CD4-positive, alpha-beta T cell treated with Interleukin-6 for 4 hours (primary cell): ENCODE measurements at regions not wholly inside any gene's neighbourhood (a gene's known extent, or its start where the extent isn't known, plus 50 kb on each side); places are given as distances from the start of the nearest gene placed in this dataset.
"Not testable (repeated sequence)": the region's sequence is repeated elsewhere in the genome, so short reads cannot be mapped to it uniquely, and the experiment has no call there.

Experiments used
- DNase-seq: peaks from one replicate; pipeline ENCODE4 v3.0.0-alpha.2; 2020; ENCODE audit warnings: mixed read lengths

- no peak for DNase-seq
Observed at GRCh38 chr21:27584256-27584655, 617.4 kb upstream of the ADAMTS5 start.

GRCh38 chr21:27582948-27583430 is 616.1 kb upstream of the ADAMTS5 start:
- DNase-seq = no peak

GRCh38 chr21:27582246-27582947 is 615.5 kb upstream of the ADAMTS5 start:
- no peak for DNase-seq

- no peak for DNase-seq
Observed at GRCh38 chr21:27581168-27581567, 614.3 kb upstream of the ADAMTS5 start.

DNA sequence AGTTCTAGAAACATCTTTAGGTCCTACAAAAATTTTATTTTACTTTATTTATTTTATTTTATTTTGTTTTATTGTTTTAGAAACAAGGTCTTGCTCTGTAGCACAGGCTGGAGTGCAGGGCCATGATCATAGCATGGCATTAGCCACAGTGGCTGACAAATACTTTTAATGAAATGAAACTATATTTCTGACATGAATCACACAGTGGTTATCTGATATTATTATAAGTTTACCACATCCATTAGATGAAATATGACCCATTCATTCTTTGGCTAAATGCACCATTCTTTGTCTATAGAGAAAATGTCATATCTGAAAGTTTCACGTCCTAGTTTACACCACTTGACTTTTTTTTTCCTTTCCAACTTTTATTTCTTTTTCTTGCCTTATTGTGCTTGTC is 613.4 kb upstream of the ADAMTS5 start:
- DNase-seq = no peak

GRCh38 chr21:27578741-27579265 is 611.9 kb upstream of the ADAMTS5 start:
- no peak for DNase-seq

DNA sequence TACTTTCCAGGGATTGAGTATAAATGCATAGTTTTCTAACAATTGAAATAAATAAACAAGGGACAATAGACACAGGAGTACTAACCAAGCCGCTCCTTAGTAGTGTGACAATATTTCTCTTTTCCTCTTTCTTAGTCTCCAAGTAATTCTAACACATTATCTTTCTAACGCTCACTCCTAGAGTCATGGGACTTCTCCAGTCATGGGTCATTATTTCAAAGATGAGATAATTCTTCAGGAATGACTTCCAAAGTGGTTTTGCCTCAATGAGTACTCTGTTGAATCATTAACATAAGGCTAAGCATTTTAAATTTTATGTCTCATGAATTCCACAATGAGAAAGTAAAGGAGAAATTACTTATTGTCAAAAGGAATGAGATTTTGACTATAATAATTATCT is 605.8 kb upstream of the ADAMTS5 start:
- DNase-seq = no peak

DNA sequence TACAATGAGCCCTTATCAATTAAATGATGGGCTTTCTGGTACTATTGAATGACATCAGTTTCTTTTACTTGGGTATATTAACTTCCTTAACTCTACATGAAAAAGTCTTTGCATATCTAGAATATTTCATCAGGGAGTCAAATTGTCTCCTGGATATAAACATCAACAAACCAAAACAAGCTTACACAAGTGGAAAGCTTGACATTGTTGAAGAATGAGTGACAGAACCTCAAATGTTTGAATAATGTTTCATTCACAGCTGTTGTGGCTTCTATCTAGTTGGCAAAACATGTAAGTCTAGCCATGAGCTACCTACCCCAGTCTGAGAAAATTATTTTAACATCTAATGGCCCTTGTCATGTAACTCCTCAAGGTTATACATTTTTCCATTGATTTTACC is 604.8 kb upstream of the ADAMTS5 start:
- no peak for DNase-seq

- DNase-seq = no peak
Observed at GRCh38 chr21:27570306-27570868, 603.5 kb upstream of the ADAMTS5 start.

DNA sequence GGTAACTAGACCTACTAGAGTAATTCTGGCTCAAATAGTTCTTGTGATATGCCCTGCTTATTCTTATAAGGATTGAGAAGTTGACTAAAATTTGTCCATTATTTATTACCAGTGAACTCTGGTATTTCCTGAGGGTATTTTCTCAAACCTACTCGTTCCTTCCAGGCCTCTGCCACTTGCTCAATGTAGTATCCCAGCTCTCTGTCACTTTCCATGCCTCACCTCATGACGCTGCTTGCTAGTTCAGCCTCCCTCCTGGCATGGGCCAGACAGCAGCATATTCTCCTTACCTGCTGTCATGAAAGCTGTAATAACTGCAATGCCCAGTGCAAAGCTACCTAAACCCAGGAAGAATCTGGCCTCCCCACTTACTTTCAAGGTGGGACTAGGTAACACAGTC is 602.9 kb upstream of the ADAMTS5 start:
- DNase-seq = no peak

DNA sequence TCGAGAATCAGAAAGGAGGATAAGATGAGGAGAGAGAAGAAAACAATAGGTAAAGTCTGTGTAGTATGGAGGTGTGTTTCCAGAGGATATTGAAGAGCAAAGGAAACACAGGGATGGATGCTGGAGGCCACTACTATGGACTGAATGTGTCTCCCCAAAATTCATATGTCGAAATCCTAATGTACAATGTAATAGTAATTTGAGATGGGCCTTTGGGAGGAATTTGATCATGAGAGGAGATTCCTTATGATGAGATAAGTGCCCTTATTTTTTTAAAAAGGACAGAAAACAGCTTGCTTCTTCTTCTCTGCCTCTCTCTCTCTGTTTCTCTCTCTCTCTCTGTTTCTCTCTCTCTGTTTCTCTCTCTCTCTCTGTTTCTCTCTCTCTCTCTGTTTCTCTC is 602.2 kb upstream of the ADAMTS5 start:
- DNase-seq = no peak

- no peak for DNase-seq
Observed at GRCh38 chr21:27567381-27567780, 600.5 kb upstream of the ADAMTS5 start.

- DNase-seq = no peak
Observed at GRCh38 chr21:27566521-27566920, 599.6 kb upstream of the ADAMTS5 start.

DNA sequence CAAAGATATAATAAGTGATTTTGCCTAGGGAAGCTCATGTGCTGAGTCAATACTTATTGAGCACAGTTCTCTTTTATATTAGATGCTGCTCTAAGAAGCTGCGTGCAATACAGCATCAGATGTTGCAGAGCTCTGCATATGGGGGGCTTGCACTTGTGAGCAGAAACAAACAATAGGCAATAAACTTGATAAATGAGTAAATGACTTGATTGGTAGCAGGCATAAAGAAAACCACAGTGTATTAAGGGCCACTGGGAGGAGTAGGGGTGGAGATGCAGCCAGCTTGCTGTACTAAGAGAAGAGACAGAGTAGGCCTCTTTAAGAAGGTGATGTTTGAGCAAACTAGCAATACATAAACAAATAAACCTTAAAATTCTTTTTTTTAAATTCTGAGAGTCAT is 598.5 kb upstream of the ADAMTS5 start:
- DNase-seq = no peak

DNA sequence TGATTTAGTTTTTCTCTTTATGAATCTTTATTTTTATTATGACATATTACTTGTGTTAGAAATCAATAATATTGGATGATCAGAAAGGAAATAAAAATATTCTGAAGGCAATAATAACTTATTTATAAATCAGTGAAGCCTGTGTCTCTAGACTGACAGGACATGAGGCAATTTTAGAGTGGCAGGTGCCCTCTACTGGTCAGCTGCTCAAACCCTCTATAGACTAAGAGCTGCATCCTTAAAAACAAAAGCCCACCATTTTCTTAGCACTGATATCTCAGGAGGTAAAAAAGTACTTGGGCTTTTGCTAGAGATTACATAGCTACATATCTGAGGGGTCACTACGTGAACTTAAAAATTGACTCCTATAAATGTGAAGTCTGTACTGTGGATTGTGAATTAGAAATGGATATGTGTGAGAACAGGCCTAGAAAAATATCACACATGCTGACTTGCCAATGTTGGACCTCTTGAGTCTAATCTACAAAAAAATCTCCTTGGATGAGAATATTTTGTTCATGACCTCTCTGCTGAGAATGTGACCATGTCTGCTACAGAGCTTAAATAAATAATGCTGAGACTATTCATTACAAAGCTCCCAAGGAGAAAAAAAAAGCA is 597.9 kb upstream of the ADAMTS5 start:
- DNase-seq = no peak

GRCh38 chr21:27562303-27562702 is 595.4 kb upstream of the ADAMTS5 start:
- no peak for DNase-seq

GRCh38 chr21:27561116-27561515 is 594.2 kb upstream of the ADAMTS5 start:
- no peak for DNase-seq

GRCh38 chr21:27557356-27557755 is 590.5 kb upstream of the ADAMTS5 start:
- no peak for DNase-seq

DNA sequence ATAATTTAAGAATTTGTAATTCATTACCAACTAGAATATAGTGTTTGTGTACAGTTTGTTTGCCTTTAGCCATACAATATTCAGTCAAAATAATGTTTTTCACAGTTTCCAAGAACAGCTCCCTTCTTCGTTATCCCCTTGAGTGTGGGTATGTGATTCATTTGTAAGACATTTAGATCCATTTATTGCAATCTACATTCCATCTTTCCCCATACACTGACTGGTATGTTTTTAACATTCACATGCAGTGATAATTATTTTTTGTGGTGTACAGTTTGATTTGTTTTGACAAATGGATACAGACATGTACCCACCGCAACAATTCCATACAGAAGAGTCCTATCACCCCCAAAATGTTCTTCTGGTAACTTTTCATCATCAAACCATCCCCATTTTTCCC is 589.1 kb upstream of the ADAMTS5 start:
- no peak for DNase-seq

- no peak for DNase-seq
Observed at GRCh38 chr21:27550287-27550686, 583.4 kb upstream of the ADAMTS5 start.

- no peak for DNase-seq
Observed at GRCh38 chr21:27548486-27548885, 581.6 kb upstream of the ADAMTS5 start.

DNA sequence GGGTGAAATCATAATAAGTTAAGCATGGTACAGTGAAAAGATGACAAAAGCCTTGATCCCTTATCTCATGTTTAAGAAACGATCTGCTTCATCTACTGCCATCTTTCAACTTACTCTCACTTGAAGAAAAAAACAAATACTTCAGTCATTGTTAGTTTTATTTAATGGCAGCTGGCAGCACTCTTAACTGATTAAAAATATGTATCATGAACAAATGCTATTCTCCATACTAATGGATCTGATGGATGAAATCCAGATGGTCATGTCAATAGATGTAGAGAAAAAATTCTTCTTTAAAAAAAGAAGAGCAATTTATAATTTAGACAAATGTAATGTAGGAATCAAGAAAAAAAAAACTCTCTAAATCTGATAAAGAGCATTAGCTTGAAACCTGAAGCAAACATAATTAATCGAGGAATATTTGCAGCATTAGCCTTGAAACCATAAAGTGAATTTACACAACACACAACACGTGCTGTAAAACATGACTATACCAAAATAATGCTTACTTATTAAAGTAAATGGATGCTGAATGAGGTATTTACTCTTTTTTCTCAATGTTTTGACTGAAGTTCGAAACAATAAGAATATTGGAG is 579.0 kb upstream of the ADAMTS5 start:
- no peak for DNase-seq

- not testable (repeated sequence) for DNase-seq
Observed at GRCh38 chr21:27542126-27542525, 575.2 kb upstream of the ADAMTS5 start.

DNA sequence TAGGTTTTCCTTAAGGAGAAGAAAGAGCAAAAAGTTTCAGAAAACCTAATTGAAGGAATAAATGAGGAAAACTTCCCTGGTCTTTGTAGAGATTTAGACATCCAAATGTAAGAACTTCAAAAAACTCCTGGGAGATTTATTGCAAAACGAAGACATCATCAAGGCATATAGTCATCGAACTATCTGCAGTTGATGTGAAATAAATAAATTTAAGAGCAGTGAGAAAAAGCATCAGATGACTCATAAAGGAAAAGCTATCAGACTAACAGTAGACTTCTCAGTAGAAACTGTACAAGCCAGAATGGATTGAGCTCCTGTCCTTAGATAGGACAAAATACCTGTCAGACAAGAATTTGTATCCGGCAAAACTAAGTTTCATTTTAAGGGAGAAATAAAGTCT is 569.4 kb upstream of the ADAMTS5 start:
- DNase-seq = no peak
